ENCODE measurements at regions not wholly inside any gene's neighbourhood (a gene's known extent, or its start where the extent isn't known, plus 50 kb on each side); places are given as distances from the start of the nearest gene placed in this dataset.

DNA sequence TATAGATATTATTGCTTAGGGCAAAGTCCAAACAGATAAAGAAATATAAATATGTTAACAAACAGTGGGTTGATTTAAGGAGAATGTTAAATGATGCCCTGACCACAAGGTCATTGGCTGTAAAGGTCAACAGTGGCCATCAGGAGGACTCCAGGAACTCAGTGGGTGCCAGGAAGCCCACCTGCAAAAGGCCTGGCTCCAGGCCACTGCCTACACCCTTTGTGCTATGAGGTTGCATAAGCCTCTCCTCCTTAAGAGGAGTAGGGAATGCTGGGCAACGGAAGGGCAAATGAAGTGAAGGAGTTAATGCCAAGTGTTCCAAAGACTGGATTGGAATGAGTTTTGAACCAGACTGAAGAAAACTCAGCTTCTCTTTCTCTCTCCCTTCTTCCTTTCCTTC is 73.3 kb upstream of the ALX4 start:
- TF ChIP-seq, protein P1, sequence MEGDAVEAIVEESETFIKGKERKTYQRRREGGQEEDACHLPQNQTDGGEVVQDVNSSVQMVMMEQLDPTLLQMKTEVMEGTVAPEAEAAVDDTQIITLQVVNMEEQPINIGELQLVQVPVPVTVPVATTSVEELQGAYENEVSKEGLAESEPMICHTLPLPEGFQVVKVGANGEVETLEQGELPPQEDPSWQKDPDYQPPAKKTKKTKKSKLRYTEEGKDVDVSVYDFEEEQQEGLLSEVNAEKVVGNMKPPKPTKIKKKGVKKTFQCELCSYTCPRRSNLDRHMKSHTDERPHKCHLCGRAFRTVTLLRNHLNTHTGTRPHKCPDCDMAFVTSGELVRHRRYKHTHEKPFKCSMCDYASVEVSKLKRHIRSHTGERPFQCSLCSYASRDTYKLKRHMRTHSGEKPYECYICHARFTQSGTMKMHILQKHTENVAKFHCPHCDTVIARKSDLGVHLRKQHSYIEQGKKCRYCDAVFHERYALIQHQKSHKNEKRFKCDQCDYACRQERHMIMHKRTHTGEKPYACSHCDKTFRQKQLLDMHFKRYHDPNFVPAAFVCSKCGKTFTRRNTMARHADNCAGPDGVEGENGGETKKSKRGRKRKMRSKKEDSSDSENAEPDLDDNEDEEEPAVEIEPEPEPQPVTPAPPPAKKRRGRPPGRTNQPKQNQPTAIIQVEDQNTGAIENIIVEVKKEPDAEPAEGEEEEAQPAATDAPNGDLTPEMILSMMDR (IDR thresholded peaks at IDR 0.05; ENCODE audit: insufficient read depth, low read depth, low read length): no peak
- TF ChIP-seq EZH2 (IDR thresholded peaks at IDR 0.05; ENCODE audit: insufficient read depth, low read length): no peak

Data from astrocyte (in vitro differentiated cells and primary cell).